NCI-H774 (cell line): ENCODE measurements at regions not wholly inside any gene's neighbourhood (a gene's known extent, or its start where the extent isn't known, plus 50 kb on each side); places are given as distances from the start of the nearest gene placed in this dataset.

Experiments used
- DNase-seq: peaks from one replicate; lab custom pipeline; 2025; lab: John Stamatoyannopoulos, UW

- DNase-seq: no peak
Measured at GRCh38 chr11:32317643-32318042, 117.7 kb downstream of the WT1 start.

DNA sequence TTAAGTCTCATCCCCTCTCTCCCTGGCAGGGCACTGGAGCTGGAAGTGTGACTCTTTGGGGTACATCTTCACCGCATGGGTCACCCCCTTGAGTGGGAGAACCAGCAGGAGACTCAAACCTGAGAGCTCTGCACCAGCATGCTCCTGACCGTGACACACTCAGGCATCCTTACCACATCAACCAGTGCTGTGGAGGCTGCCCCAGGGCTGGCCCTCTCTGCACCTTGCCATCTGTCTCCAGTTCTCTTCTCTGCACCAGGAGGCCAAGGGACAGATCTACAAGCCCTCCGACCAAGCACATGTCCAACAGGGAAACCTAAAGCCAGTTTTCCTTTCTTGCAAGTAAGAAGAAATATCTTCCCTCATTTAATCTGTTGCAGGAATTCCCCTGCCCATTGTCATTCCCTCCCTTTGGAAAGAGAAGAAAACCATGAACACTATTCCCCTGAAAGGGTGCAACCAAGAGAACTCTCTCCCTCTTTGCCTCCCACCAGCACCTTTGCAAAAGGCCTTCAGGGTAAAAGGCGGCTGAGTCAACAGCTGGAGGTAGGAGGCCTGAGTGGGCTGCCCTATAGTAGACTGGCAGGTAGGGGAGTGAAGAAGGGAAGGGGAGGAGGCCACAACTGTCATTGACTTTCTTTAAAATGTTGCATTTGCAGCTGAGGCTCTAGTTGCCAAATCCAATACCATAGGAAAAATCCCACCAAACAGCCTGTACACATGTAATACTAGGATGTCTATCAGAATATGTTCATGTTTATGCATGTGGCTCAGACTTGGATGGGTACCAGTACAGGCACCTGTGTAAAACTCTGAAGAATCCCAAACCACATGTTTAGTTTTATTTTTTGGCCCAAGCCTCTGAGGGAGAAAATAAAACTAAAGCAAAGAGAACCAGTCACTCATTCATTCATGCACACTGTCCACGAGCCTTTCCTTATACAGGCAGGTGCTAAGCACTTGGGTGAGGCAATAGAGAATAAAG lies 117.0 kb downstream of the WT1 start:
- DNase-seq: no peak

DNA sequence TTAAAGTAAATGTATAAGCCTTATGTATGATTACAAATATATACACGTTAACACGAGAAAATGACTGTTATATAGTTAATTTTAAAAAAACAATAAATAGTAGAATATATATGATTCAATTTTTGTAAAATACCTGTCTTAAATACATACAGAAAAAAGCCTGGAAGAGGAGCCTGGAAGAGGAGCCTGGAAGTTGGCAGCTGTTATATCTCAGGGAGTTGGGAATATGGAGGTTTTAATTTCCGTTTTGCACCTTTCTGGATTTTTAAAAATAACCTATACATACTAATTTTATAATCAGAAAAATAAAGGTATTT lies 111.6 kb downstream of the WT1 start:
- DNase-seq: no peak

DNA sequence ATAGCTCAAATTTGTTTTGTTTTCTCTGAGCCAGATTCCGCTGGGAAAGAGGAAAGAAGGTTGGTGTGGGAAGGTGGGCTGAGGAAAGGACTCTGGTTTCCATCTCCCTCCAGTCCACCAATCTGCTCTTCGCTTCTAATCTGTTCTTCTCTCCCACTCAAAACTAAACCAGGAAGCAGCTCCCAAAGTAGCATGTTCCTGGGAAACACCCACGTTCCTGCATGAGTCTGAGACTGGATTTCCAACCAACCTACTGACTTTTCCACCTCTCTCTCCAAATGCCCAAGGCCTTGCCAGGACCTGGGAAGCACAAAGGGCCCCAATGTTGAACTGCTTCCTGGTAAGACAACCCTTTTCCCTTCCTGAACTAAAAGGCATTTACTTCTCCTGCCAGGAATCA lies 110.2 kb downstream of the WT1 start:
- DNase-seq: no peak

DNA sequence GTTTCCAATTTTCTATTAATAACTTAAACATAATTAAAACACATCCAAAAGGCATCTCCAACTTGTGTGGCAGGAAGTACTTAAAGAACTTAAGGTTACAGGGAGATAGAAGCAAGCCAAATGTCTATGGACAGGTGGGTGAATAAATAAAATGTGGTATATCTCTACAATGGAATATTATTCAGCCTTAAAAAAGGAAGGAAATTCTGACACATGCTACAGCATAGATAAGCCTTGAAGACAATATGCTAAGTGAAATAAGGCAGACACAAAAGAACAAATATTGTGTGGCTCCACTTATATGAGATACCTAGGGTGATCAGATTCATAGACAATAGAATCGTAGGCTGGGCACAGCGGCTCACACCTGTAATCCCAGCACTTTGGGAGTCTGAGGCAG lies 109.6 kb downstream of the WT1 start:
- no peak for DNase-seq

DNA sequence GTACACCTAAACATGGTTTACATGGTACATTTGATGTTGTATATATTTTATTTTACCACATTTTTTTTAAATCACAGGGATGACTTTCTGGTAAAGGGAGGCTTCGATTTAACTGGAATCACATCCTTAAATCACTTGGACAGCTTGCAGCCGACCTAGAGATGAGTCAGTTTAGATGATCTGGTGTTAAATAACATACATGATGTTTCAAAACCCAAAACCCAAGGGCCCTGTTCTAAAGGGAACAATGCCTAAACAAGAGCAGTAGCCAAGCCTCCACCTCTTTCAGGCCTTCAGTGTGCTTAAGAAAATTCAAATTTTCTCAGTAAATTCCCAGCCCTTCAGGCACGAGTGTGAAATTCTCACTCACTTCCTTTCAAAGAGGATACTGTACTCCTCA lies 108.8 kb downstream of the WT1 start:
- DNase-seq: no peak

- no peak for DNase-seq
Measured at GRCh38 chr11:32328392-32328791, 106.9 kb downstream of the WT1 start.

DNA sequence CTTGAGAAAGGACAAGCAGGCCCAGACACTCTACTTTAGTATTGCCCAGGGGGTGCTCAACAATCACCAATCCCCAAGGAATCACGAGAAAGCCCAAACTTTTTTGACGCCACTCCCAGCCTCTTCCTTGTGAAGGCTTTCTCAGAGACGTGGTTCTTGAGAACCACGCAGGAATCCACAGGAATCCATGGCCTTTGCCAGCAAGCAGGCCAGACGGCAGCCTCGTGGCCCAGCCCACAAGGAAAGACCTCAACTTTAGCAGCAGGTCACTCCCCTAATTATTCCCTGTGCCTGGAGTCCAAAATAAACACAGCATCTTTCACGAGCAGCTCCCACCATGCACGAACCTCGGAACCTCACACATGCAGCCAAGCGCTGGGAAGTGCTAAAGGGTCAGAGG lies 104.2 kb downstream of the WT1 start:
- DNase-seq: no peak

- DNase-seq: no peak
Measured at GRCh38 chr11:32331792-32332191, 103.5 kb downstream of the WT1 start.

- DNase-seq: no peak
Measured at GRCh38 chr11:32332990-32333319, 102.4 kb downstream of the WT1 start.

- DNase-seq: no peak
Measured at GRCh38 chr11:32333320-32333991, 101.9 kb downstream of the WT1 start.

- DNase-seq: no peak
Measured at GRCh38 chr11:32334822-32335221, 100.5 kb downstream of the WT1 start.
